ENCODE measurements at regions not wholly inside any gene's neighbourhood (a gene's known extent, or its start where the extent isn't known, plus 50 kb on each side); places are given as distances from the start of the nearest gene placed in this dataset.

DNA sequence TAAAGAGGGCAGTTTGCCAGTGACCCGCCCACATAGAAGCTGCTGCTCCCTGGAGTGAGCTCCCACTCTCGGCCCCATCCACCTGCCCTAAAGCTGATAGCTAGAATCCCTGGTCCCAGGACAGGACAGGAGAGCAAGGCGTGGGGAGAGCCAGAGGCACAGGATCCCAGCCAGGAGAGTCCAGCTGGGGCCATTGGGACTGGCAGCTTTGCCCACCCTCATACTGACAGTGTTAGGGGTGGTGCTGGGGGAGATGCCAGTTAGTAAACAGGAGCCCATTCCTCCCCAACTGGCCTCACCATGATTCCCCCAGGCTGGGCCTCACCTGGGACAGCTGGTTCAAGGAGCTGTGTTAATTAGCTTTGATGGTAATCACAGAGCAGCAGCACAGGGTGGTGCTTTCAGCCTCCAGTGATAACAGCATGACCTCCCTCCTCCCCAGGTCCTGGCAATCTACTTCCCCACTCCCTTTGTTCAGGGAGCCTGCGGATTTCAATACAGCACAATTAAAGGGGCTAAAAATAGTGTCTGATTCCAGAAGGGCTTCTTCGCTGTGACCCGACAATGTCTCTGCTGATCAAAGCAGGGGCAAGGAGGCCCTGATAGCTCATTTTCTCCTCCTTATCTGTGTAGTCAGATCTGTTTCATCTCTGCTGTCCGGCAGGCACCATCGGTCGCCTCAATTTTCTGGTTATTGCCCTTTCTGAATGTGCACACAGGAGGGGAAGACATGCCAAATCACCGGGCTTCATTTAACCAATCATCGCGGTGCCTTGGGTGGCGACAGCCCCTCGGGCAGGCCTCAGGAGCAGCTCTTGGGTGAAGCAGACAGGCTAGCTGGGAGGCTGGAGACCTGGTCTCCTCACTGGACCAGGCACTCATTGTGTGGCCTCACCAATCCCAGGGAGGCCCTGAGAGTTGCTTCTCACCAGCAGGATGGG lies 119.9 kb upstream of the TEX51 start:
- Histone ChIP-seq H3K4me3 (no peak overlapping the region), H3K27me3 (replicated peaks; ENCODE audit: insufficient read depth) (no peaks in the 10 kb centered on the region), H3K9me3 (no peaks in the 10 kb centered on the region), H3K4me1 (ENCODE audit: control insufficient read depth in 1 of 2, low read depth in 2 of 2) (no peaks in the 10 kb centered on the region), H3K36me3 (no peaks in the 10 kb centered on the region), H3K27ac (no peak overlapping the region)
- DNase-seq (ENCODE audit: low spot score) (no peak), ATAC-seq (ENCODE audit: insufficient number of reproducible peaks, low FRiP score, low read depth) (no peak)
- TF ChIP-seq, protein P1, sequence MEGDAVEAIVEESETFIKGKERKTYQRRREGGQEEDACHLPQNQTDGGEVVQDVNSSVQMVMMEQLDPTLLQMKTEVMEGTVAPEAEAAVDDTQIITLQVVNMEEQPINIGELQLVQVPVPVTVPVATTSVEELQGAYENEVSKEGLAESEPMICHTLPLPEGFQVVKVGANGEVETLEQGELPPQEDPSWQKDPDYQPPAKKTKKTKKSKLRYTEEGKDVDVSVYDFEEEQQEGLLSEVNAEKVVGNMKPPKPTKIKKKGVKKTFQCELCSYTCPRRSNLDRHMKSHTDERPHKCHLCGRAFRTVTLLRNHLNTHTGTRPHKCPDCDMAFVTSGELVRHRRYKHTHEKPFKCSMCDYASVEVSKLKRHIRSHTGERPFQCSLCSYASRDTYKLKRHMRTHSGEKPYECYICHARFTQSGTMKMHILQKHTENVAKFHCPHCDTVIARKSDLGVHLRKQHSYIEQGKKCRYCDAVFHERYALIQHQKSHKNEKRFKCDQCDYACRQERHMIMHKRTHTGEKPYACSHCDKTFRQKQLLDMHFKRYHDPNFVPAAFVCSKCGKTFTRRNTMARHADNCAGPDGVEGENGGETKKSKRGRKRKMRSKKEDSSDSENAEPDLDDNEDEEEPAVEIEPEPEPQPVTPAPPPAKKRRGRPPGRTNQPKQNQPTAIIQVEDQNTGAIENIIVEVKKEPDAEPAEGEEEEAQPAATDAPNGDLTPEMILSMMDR (IDR thresholded peaks at IDR 0.05), result no peak

GRCh38 chr2:126781206-126781605 lies 117.5 kb upstream of the TEX51 start:
- TF ChIP-seq, protein P1 (IDR thresholded peaks at IDR 0.05), result no peak

DNA sequence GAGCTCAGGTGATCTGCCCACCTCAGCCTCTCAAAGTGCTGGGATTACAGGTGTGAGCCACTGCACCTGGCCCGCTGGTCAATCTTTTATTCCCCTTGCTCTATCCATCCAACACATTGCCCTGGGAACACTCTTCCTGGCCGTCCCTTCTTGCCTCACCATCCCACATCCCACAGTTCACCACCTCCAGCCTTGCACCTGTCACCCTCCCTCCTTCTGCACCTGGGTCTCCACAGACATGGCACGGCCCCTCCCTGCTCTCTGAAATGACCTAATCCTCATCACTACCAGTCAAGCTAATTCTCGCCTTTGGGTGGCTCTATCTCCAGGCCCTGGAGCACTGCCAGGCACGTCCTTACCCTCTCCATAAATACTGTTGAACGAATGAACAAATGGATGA lies 116.9 kb upstream of the TEX51 start:
- DNase-seq (ENCODE audit: low spot score) (no peak), ATAC-seq (ENCODE audit: insufficient number of reproducible peaks, low FRiP score, low read depth) (no peak)
- Histone ChIP-seq H3K4me3 (no peak overlapping the region), H3K4me1 (ENCODE audit: control insufficient read depth in 1 of 2, low read depth in 2 of 2) (no peaks in the 10 kb centered on the region), H3K27me3 (replicated peaks; ENCODE audit: insufficient read depth) (no peaks in the 10 kb centered on the region), H3K27ac (no peak overlapping the region), H3K9me3 (no peaks in the 10 kb centered on the region), H3K36me3 (no peaks in the 10 kb centered on the region)
- TF ChIP-seq, protein P1 (IDR thresholded peaks at IDR 0.05), result no peak

More at GRCh38 chr2:126781206-126781605, 117.5 kb upstream of the TEX51 start:
- H3K27ac ChIP-seq, result no peak overlapping the region
- no peaks in the 10 kb centered on the region for H3K36me3 ChIP-seq
- H3K27me3 ChIP-seq (replicated peaks; ENCODE audit: insufficient read depth), result no peaks in the 10 kb centered on the region
- no peak for DNase-seq (ENCODE audit: low spot score)
- no peaks in the 10 kb centered on the region for H3K9me3 ChIP-seq
- no peaks in the 10 kb centered on the region for H3K4me1 ChIP-seq (ENCODE audit: control insufficient read depth in 1 of 2, low read depth in 2 of 2)
- H3K4me3 ChIP-seq, result no peak overlapping the region
- ATAC-seq (ENCODE audit: insufficient number of reproducible peaks, low FRiP score, low read depth), result no peak

- no peak for ATAC-seq (ENCODE audit: insufficient number of reproducible peaks, low FRiP score, low read depth)
- no peaks in the 10 kb centered on the region for H3K27me3 ChIP-seq (replicated peaks; ENCODE audit: insufficient read depth)
- TF ChIP-seq, protein P1 (IDR thresholded peaks at IDR 0.05), result no peak
- H3K27ac ChIP-seq, result no peak overlapping the region
- no peaks in the 10 kb centered on the region for H3K9me3 ChIP-seq
- no peaks in the 10 kb centered on the region for H3K36me3 ChIP-seq
- H3K4me1 ChIP-seq (ENCODE audit: control insufficient read depth in 1 of 2, low read depth in 2 of 2), result no peaks in the 10 kb centered on the region
- no peak for DNase-seq (ENCODE audit: low spot score)
- no peak overlapping the region for H3K4me3 ChIP-seq
Observed at GRCh38 chr2:126782648-126783047, 116.0 kb upstream of the TEX51 start.

GRCh38 chr2:126783341-126783740 lies 115.3 kb upstream of the TEX51 start:
- H3K9me3 ChIP-seq, result no peaks in the 10 kb centered on the region
- ATAC-seq (ENCODE audit: insufficient number of reproducible peaks, low FRiP score, low read depth), result no peak
- DNase-seq (ENCODE audit: low spot score), result no peak
- no peak overlapping the region for H3K4me3 ChIP-seq
- no peaks in the 10 kb centered on the region for H3K27me3 ChIP-seq (replicated peaks; ENCODE audit: insufficient read depth)
- TF ChIP-seq, protein P1 (IDR thresholded peaks at IDR 0.05), result no peak
- H3K4me1 ChIP-seq (ENCODE audit: control insufficient read depth in 1 of 2, low read depth in 2 of 2), result no peaks in the 10 kb centered on the region
- H3K36me3 ChIP-seq, result no peaks in the 10 kb centered on the region
- no peak overlapping the region for H3K27ac ChIP-seq
